Hematopoietic multipotent progenitor cell treated with erythropoietin and hydrocortisone succinate and interleukin-3 and kit ligand, for 17 days (in vitro differentiated cells): ENCODE measurements at regions not wholly inside any gene's neighbourhood (a gene's known extent, or its start where the extent isn't known, plus 50 kb on each side); places are given as distances from the start of the nearest gene placed in this dataset.

Experiments used
- DNase-seq: peaks from one replicate; pipeline ENCODE4 v3.0.0-alpha.2; 2015; ENCODE audit warnings: low spot score

- no peak for DNase-seq
Measured at GRCh38 chr5:33297760-33298216, 143.0 kb upstream of the TARS1 start.

- DNase-seq = no peak
Measured at GRCh38 chr5:33299621-33300208, 141.1 kb upstream of the TARS1 start.

- no peak for DNase-seq
Measured at GRCh38 chr5:33300209-33300742, 140.5 kb upstream of the TARS1 start.

GRCh38 chr5:33303579-33304095, 137.1 kb upstream of the TARS1 start:
- no peak for DNase-seq

GRCh38 chr5:33304601-33305000, 136.2 kb upstream of the TARS1 start:
- DNase-seq = no peak

- no peak for DNase-seq
Measured at GRCh38 chr5:33305572-33305971, 135.2 kb upstream of the TARS1 start.

GRCh38 chr5:33306758-33307157, 134.0 kb upstream of the TARS1 start:
- DNase-seq = no peak

- DNase-seq = no peak
Measured at GRCh38 chr5:33308586-33308985, 132.2 kb upstream of the TARS1 start.

- DNase-seq = no peak
Measured at GRCh38 chr5:33309068-33309467, 131.7 kb upstream of the TARS1 start.

GRCh38 chr5:33309536-33310345, 131.0 kb upstream of the TARS1 start:
- no peak for DNase-seq

- no peak for DNase-seq
Measured at GRCh38 chr5:33310451-33310850, 130.3 kb upstream of the TARS1 start.

- DNase-seq = no peak
Measured at GRCh38 chr5:33311893-33312292, 128.9 kb upstream of the TARS1 start.

GRCh38 chr5:33312571-33313549, 127.9 kb upstream of the TARS1 start:
- DNase-seq = no peak

GRCh38 chr5:33315189-33315588, 125.6 kb upstream of the TARS1 start:
- no peak for DNase-seq

- DNase-seq = no peak
Measured at GRCh38 chr5:33316773-33317172, 124.0 kb upstream of the TARS1 start.

- DNase-seq = no peak
Measured at GRCh38 chr5:33317271-33317670, 123.5 kb upstream of the TARS1 start.

- DNase-seq = no peak
Measured at GRCh38 chr5:33319151-33319550, 121.6 kb upstream of the TARS1 start.

GRCh38 chr5:33319841-33320240, 120.9 kb upstream of the TARS1 start:
- DNase-seq = no peak

- DNase-seq = no peak
Measured at GRCh38 chr5:33321026-33321425, 119.7 kb upstream of the TARS1 start.

- DNase-seq = no peak
Measured at GRCh38 chr5:33322632-33323031, 118.1 kb upstream of the TARS1 start.

GRCh38 chr5:33324667-33325307, 116.0 kb upstream of the TARS1 start:
- no peak for DNase-seq
